HEK293T (cell line): ENCODE measurements at regions not wholly inside any gene's neighbourhood (a gene's known extent, or its start where the extent isn't known, plus 50 kb on each side); places are given as distances from the start of the nearest gene placed in this dataset.

Experiments
- CTCF ChIA-PET: fragments of 350-600 bp; formaldehyde crosslinking; extraction: SDS; loops from one replicate; lab custom pipeline; 2021; ENCODE audit warnings: antibody characterized with exemption, inconsistent platforms; lab: Yijun Ruan, JAX
- POLR2A ChIA-PET: fragments of 350-600 bp; formaldehyde crosslinking; extraction: SDS; loops from one replicate; lab custom pipeline; 2020; ENCODE audit warnings: antibody characterized with exemption, inconsistent platforms; lab: Yijun Ruan, JAX
- DNase-seq: peaks from one replicate; pipeline ENCODE4 v3.0.0; 2012; ENCODE audit warnings: mixed read lengths; ENCODE audit errors: extremely low spot score
- ARNT ChIP-seq: fragments of 450-650 bp; IDR thresholded peaks from 2 replicates; pipeline ENCODE4 v1.6.1; 2017; ENCODE audit warnings: mild to moderate bottlenecking
- BHLHE40 ChIP-seq: fragments of 450-650 bp; IDR thresholded peaks from 2 replicates; pipeline ENCODE4 v1.6.1; 2016; ENCODE audit warnings: mild to moderate bottlenecking, moderate library complexity, borderline replicate concordance
- CTBP1 ChIP-seq: fragments of 450-650 bp; IDR thresholded peaks from 2 replicates; pipeline ENCODE4 v1.6.1; 2016; ENCODE audit warnings: borderline replicate concordance
- ELF4 ChIP-seq: fragments of 450-650 bp; IDR thresholded peaks from 2 replicates; pipeline ENCODE4 v1.6.1; 2017; ENCODE audit warnings: antibody characterized with exemption
- FOXA1 ChIP-seq: fragments of 450-650 bp; IDR thresholded peaks from 2 replicates; pipeline ENCODE4 v1.6.1; 2016; ENCODE audit warnings: mild to moderate bottlenecking
- FOXK2 ChIP-seq: fragments of 450-650 bp; IDR thresholded peaks from 2 replicates; pipeline ENCODE4 v1.6.1; 2016; ENCODE audit warnings: mild to moderate bottlenecking
- FOXM1 ChIP-seq: fragments of 450-650 bp; IDR thresholded peaks from 2 replicates; pipeline ENCODE4 v1.6.1; 2017; ENCODE audit warnings: mild to moderate bottlenecking, borderline replicate concordance
- HDGF ChIP-seq: fragments of 450-650 bp; IDR thresholded peaks from 2 replicates; pipeline ENCODE4 v1.6.1; 2017; ENCODE audit warnings: antibody characterized with exemption, borderline replicate concordance
- L3MBTL2 ChIP-seq: fragments of 450-650 bp; conservative IDR thresholded peaks from 2 replicates; pipeline ENCODE4 v1.6.1; 2016; ENCODE audit warnings: mild to moderate bottlenecking
- LEF1 ChIP-seq: fragments of 450-650 bp; IDR thresholded peaks from 2 replicates; pipeline ENCODE4 v1.6.1; 2017; ENCODE audit warnings: mild to moderate bottlenecking, borderline replicate concordance
- NFRKB ChIP-seq: fragments of 450-650 bp; IDR thresholded peaks from 2 replicates; pipeline ENCODE4 v1.6.1; 2016; ENCODE audit warnings: mild to moderate bottlenecking, moderate library complexity
- PKNOX1 ChIP-seq: fragments of 450-650 bp; IDR thresholded peaks from 2 replicates; pipeline ENCODE4 v1.6.1; 2016
- SP1 ChIP-seq: fragments of 450-650 bp; IDR thresholded peaks from 2 replicates; pipeline ENCODE4 v1.6.1; 2017
- SUZ12 ChIP-seq: fragments of 450-650 bp; IDR thresholded peaks from 2 replicates; pipeline ENCODE4 v1.6.1; 2016; ENCODE audit warnings: mild to moderate bottlenecking
- TARDBP ChIP-seq: fragments of 450-650 bp; IDR thresholded peaks from 2 replicates; pipeline ENCODE4 v1.6.1; 2016
- ZNF384 ChIP-seq: fragments of 450-650 bp; IDR thresholded peaks from 2 replicates; pipeline ENCODE4 v1.6.1; 2016

- POLR2A ChIA-PET, result no interaction called here
- CTCF ChIA-PET, result no interaction called here
- no peak for DNase-seq
- no peak for TF ChIP-seq ZNF384
- TF ChIP-seq CTBP1, result no peak
- no peak for TF ChIP-seq BHLHE40
- TF ChIP-seq HDGF, result no peak
- no peak for TF ChIP-seq PKNOX1
- TF ChIP-seq FOXA1, result no peak
- TF ChIP-seq TARDBP, result no peak
- no peak for TF ChIP-seq NFRKB
Measured at GRCh38 chr9:90268613-90269012, 374.0 kb downstream of the DIRAS2 start.

- TF ChIP-seq ELF4 (no peak), ARNT (no peak), FOXK2 (no peak), PKNOX1 (no peak), TARDBP (no peak), CTBP1 (no peak), SP1 (no peak), FOXA1 (no peak), BHLHE40 (no peak), FOXM1 (no peak), NFRKB (no peak), HDGF (no peak), ZNF384 (no peak), L3MBTL2 (no peak), SUZ12 (no peak), LEF1 (no peak)
- ChIA-PET CTCF (no interaction called here), POLR2A (no interaction called here)
- no peak for DNase-seq
Measured at GRCh38 chr9:90271707-90272106, 370.9 kb downstream of the DIRAS2 start.

GRCh38 chr9:90274725-90275124, 367.9 kb downstream of the DIRAS2 start:
- CTCF ChIA-PET, result no interaction called here
- POLR2A ChIA-PET, result no interaction called here

GRCh38 chr9:90285946-90286345, 356.7 kb downstream of the DIRAS2 start:
- POLR2A ChIA-PET, result no interaction called here
- no peak for TF ChIP-seq FOXK2
- no peak for TF ChIP-seq CTBP1
- no peak for TF ChIP-seq TARDBP
- TF ChIP-seq NFRKB, result no peak
- TF ChIP-seq FOXA1, result no peak
- no peak for TF ChIP-seq LEF1
- no peak for TF ChIP-seq FOXM1
- no peak for TF ChIP-seq BHLHE40
- no peak for TF ChIP-seq PKNOX1
- no peak for TF ChIP-seq L3MBTL2
- no peak for TF ChIP-seq SUZ12
- TF ChIP-seq ZNF384, result no peak
- no peak for TF ChIP-seq ARNT
- no peak for TF ChIP-seq ELF4
- no peak for TF ChIP-seq HDGF
- TF ChIP-seq SP1, result no peak
- CTCF ChIA-PET, result no interaction called here
- DNase-seq, result no peak

More at GRCh38 chr9:90274725-90275124, 367.9 kb downstream of the DIRAS2 start:
- no peak for TF ChIP-seq FOXM1
- no peak for TF ChIP-seq FOXA1
- TF ChIP-seq SP1, result no peak
- TF ChIP-seq PKNOX1, result no peak
- no peak for TF ChIP-seq LEF1
- DNase-seq, result no peak

GRCh38 chr9:90287567-90288274, 354.9 kb downstream of the DIRAS2 start:
- POLR2A ChIA-PET, result no interaction called here
- CTCF ChIA-PET, result interaction anchor here (0.6 kb wide), 1 partner anchor 510 kb away, joined by 3 read pairs; no protein-coding TSS in a partner anchor
- DNase-seq, result no peak
- no peak for TF ChIP-seq ZNF384
- TF ChIP-seq SUZ12, result no peak
- TF ChIP-seq L3MBTL2, result no peak
- TF ChIP-seq LEF1, result no peak
- no peak for TF ChIP-seq ELF4
- no peak for TF ChIP-seq CTBP1
- TF ChIP-seq FOXM1, result no peak
- no peak for TF ChIP-seq ARNT
- TF ChIP-seq NFRKB, result no peak
- no peak for TF ChIP-seq HDGF
- TF ChIP-seq PKNOX1, result no peak
- no peak for TF ChIP-seq SP1
- no peak for TF ChIP-seq FOXK2
- no peak for TF ChIP-seq BHLHE40
- TF ChIP-seq FOXA1, result no peak
- TF ChIP-seq TARDBP, result no peak
